Activated CD4-positive, alpha-beta T cell treated with anti-CD3 and anti-CD28 coated beads, Interleukin-2, amount 10 ng/mL, durations not matched to agents 7 days and 5 days (primary cell): ENCODE measurements at regions not wholly inside any gene's neighbourhood (a gene's known extent, or its start where the extent isn't known, plus 50 kb on each side); places are given as distances from the start of the nearest gene placed in this dataset. TPM values are rescaled to one million over a fixed set of nuclear protein-coding genes. Genes with fewer than 3 reads are reported as not detected.

Experiments used
- CTCF ChIA-PET: fragments of 350-600 bp; sonication (Branson Sonifier 250); formaldehyde crosslinking; loops from one replicate; lab custom pipeline; 2021; ENCODE audit warnings: antibody characterized with exemption; lab: Charles Lee
- POLR2A ChIA-PET: fragments of 350-600 bp; sonication (Branson Sonifier 250); formaldehyde crosslinking; loops from one replicate; lab custom pipeline; 2021; ENCODE audit warnings: antibody characterized with exemption; lab: Charles Lee
- DNase-seq: peaks from one replicate; pipeline ENCODE4 v3.0.0-alpha.2; 2020
- H3K27ac Mint-ChIP-seq: one replicate; pipeline ENCODE4 v1.8.0; 2021; ENCODE audit warnings: mild to moderate bottlenecking, moderate library complexity, mixed read lengths
- H3K27me3 Mint-ChIP-seq: one replicate; pipeline ENCODE4 v1.8.0; 2021; ENCODE audit warnings: mixed read lengths
- H3K36me3 Mint-ChIP-seq: one replicate; pipeline ENCODE4 v1.8.0; 2021; ENCODE audit warnings: low read depth, mixed read lengths
- H3K4me1 Mint-ChIP-seq: one replicate; pipeline ENCODE4 v1.8.0; 2021; ENCODE audit warnings: mixed read lengths
- H3K4me3 Mint-ChIP-seq: one replicate; pipeline ENCODE4 v1.8.0; 2021; ENCODE audit warnings: mild to moderate bottlenecking, moderate library complexity, mixed read lengths
- H3K9me3 Mint-ChIP-seq: one replicate; pipeline ENCODE4 v1.8.0; 2021; ENCODE audit warnings: mixed read lengths
- microRNA-seq: library from miRNA; unstranded; fragments of <30 nt; microRNA quantifications from one replicate; pipeline ENCODE4 v1.2.0, GENCODE V29; 2021; ENCODE audit warnings: borderline microRNAs expressed, borderline replicate concordance

DNA sequence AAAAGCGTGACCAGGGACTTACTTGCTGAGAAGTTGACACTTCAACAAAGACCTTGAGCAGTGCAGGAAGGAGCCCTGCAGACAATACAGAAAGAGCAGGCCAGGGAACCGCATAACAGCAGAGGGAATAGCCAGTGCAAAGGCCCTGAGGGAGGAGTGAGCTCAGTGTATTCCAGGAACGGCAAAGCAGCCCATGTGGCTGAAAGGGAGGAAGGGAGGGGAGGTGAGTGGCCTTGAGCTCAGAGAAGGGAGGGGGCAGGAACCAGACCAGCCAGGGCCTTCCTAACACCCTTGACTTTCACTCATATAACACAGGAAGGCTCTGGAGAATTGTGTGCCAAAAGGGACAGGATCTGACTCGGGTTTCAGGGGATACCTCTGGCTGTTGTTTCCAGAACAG is 112.2 kb downstream of the BCOR start:
- POLR2A ChIA-PET: no interaction called here

GRCh38 chrX:39988496-39988895 is 109.3 kb downstream of the BCOR start:
- H3K4me3 Mint-ChIP-seq: no peak overlapping the region
- peaks cover 1% of the 10 kb centered on the region for H3K4me1 Mint-ChIP-seq
- no peak for DNase-seq
- H3K27me3 Mint-ChIP-seq: peaks cover 4% of the 10 kb centered on the region
- ChIA-PET POLR2A (no interaction called here), CTCF (no interaction called here)
- no peak overlapping the region for H3K27ac Mint-ChIP-seq
- no peaks in the 10 kb centered on the region for H3K9me3 Mint-ChIP-seq
- no peaks in the 10 kb centered on the region for H3K36me3 Mint-ChIP-seq

More for the DNA sequence above, 112.2 kb downstream of the BCOR start:
- H3K27ac Mint-ChIP-seq: no peak overlapping the region
- H3K4me1 Mint-ChIP-seq: peaks cover 1% of the 10 kb centered on the region
- CTCF ChIA-PET: interaction anchor here (1.9 kb wide), 1 partner anchor 14 kb away, joined by 5 read pairs; no protein-coding TSS in a partner anchor
- no peak overlapping the region for H3K4me3 Mint-ChIP-seq
- peaks cover 2% of the 10 kb centered on the region for H3K27me3 Mint-ChIP-seq
- DNase-seq: no peak
- H3K36me3 Mint-ChIP-seq: no peaks in the 10 kb centered on the region
- H3K9me3 Mint-ChIP-seq: no peaks in the 10 kb centered on the region

DNA sequence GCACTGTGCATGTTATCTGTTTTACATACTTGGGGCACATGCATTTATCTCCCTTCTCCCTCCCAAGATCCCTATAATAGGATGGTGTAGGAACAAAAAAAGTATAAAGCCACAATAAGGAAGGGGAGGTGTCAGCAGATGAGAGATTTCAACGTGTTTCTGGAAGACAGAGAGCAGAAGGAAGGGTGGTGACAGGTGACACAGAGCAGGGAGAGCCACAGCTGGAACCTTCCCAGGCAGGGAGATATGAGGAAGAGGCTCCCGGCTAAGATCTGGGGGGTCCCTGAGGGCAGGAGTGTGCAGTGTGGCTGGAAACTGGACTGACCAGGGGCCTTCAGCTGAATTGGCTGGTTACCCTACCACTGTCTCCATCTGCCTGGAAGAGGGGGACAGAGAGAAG is 107.4 kb downstream of the BCOR start:
- Mint-ChIP-seq H3K27ac (no peak overlapping the region), H3K9me3 (no peaks in the 10 kb centered on the region), H3K4me3 (no peak overlapping the region), H3K27me3 (peaks cover 6% of the 10 kb centered on the region), H3K36me3 (no peaks in the 10 kb centered on the region), H3K4me1 (peaks cover under 1% of the 10 kb centered on the region)
- POLR2A ChIA-PET: no interaction called here
- DNase-seq: no peak
- CTCF ChIA-PET: no interaction called here

- H3K9me3 Mint-ChIP-seq: no peaks in the 10 kb centered on the region
- no peak overlapping the region for H3K27ac Mint-ChIP-seq
- POLR2A ChIA-PET: no interaction called here
- no peak overlapping the region for H3K4me3 Mint-ChIP-seq
- no peak for DNase-seq
- peaks cover 6% of the 10 kb centered on the region for H3K27me3 Mint-ChIP-seq
- CTCF ChIA-PET: interaction anchor here (0.6 to 0.9 kb wide), 2 partner anchors 8 to 56 kb away, joined by 3 read pairs; no protein-coding TSS in a partner anchor
- H3K36me3 Mint-ChIP-seq: no peaks in the 10 kb centered on the region
- H3K4me1 Mint-ChIP-seq: no peaks in the 10 kb centered on the region
These were observed 105.5 kb downstream of the BCOR start for GRCh38 chrX:39992300-39992699.

DNA sequence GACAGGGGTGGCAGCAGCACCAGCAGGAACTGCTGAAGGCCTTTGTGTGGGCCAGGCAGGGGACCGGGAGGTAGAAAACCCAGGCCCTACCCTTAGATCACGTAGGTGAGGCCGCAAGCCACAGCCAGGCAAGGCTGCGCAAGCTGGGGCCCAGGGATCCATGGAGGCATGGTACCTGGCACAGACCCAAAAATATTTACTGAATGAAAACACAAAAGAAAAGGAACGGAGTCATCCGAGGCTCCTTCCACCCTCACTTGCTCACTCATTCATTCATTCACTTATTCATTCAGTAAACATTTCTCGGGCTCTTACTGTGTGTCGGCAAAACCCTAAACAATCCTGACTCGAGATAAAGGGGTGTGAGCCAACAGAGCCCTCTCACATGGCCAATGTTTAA is 102.3 kb downstream of the BCOR start:
- peaks cover 6% of the 10 kb centered on the region for H3K27me3 Mint-ChIP-seq
- no peak for DNase-seq
- H3K9me3 Mint-ChIP-seq: no peaks in the 10 kb centered on the region
- H3K4me1 Mint-ChIP-seq: no peaks in the 10 kb centered on the region
- H3K27ac Mint-ChIP-seq: no peak overlapping the region
- H3K36me3 Mint-ChIP-seq: no peaks in the 10 kb centered on the region
- H3K4me3 Mint-ChIP-seq: no peak overlapping the region
- ChIA-PET CTCF (no interaction called here), POLR2A (no interaction called here)

GRCh38 chrX:39996536-39996935 is 101.2 kb downstream of the BCOR start:
- H3K4me3 Mint-ChIP-seq: no peak overlapping the region
- H3K27ac Mint-ChIP-seq: no peak overlapping the region
- DNase-seq: no peak
- no peaks in the 10 kb centered on the region for H3K36me3 Mint-ChIP-seq
- ChIA-PET CTCF (interaction anchor here (0.6 to 1.5 kb wide), 3 partner anchors 17 to 164 kb away, joined by 3 read pairs; no protein-coding TSS in a partner anchor), POLR2A (no interaction called here)
- H3K4me1 Mint-ChIP-seq: no peaks in the 10 kb centered on the region
- peaks cover 7% of the 10 kb centered on the region for H3K27me3 Mint-ChIP-seq
- no peaks in the 10 kb centered on the region for H3K9me3 Mint-ChIP-seq

DNA sequence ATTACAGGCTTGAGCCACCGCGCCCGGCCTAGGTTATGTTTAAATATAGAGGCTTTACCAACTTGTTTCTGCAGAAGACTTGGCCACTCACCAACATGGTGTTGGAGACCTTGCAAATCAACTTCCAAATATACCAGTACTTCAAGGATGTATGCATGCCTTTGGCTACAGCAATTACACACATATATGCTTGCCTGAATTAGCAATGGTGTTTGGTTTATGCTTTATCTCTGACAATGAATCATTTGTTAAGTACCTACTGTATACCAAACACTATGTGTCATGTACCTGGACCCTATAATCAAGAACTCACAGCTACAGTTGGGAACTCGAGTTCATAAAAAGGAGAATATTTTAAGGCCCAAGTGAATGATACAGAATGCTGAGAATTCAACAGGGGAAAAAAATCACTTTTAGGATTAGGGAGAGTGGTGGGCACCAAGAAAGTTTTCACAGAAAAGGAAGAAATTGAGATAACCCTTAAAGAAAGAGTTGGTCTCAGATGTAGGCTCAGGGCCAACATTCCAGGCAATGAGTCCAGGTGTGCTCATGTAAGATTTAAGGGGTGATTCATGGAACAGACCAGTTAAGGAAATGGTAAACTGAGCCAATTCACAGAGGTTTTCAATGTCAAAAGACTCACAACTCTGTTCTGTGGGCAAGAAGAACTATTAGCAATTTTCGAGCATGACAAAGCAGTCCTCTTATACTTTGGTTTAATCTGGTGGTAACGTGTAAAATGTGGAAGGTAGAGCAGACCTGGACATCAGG is 98.9 kb downstream of the BCOR start:
- ChIA-PET CTCF (no interaction called here), POLR2A (interaction anchor here (0.7 kb wide), 1 partner anchor 121 kb away, joined by 4 read pairs; no protein-coding TSS in a partner anchor)
- H3K4me1 Mint-ChIP-seq: peaks cover 1% of the 10 kb centered on the region
- H3K27me3 Mint-ChIP-seq: peaks cover 10% of the 10 kb centered on the region
- H3K9me3 Mint-ChIP-seq: no peaks in the 10 kb centered on the region
- no peak overlapping the region for H3K27ac Mint-ChIP-seq
- H3K36me3 Mint-ChIP-seq: no peaks in the 10 kb centered on the region
- no peak overlapping the region for H3K4me3 Mint-ChIP-seq
- DNase-seq: no peak

Small RNAs in the stretch of these regions (microRNA-seq; reads per million reads assigned to microRNA genes)
- not detected for gene MIR1587
- gene MIR3937: not detected
